NB4 (cell line): ENCODE measurements at regions not wholly inside any gene's neighbourhood (a gene's known extent, or its start where the extent isn't known, plus 50 kb on each side); places are given as distances from the start of the nearest gene placed in this dataset.

Experiments
- CTCF ChIP-seq: IDR thresholded peaks from one replicate; pipeline ENCODE4 v1.5.1; 2012; ENCODE audit warnings: low read depth, low read length
- MAX ChIP-seq: IDR thresholded peaks from 2 replicates; pipeline ENCODE4 v1.6.1; 2011; ENCODE audit warnings: low read depth, low read length
- POLR2A ChIP-seq: IDR thresholded peaks from 2 replicates; pipeline ENCODE4 v1.6.1; 2011; ENCODE audit warnings: mild to moderate bottlenecking; ENCODE audit not compliant: insufficient read length; ENCODE audit errors: extremely low read depth

- no peak for TF ChIP-seq POLR2A
- TF ChIP-seq CTCF, result no peak
- no peak for TF ChIP-seq MAX
Observed at GRCh38 chr18:8895987-8896619, 190.7 kb downstream of the MTCL1 start.
